Mucosa of rectum (tissue), 2 donors: ENCODE measurements at regions not wholly inside any gene's neighbourhood (a gene's known extent, or its start where the extent isn't known, plus 50 kb on each side); places are given as distances from the start of the nearest gene placed in this dataset.
"Not testable (repeated sequence)": the region's sequence is repeated elsewhere in the genome, so short reads cannot be mapped to it uniquely, and the experiment has no call there.

Experiments used
- H3K27ac ChIP-seq, 2 donors: one replicate each; pipeline ENCODE4 v1.7.0; 2013; ENCODE audit warnings: inconsistent platforms in 2 of 2, low read depth in 2 of 2, low read length in 2 of 2
- H3K27me3 ChIP-seq, 2 donors: one replicate each; pipeline ENCODE4 v1.7.0; 2013; ENCODE audit warnings: low read length in 2 of 2; ENCODE audit not compliant: control insufficient read depth in 2 of 2, insufficient read depth in 2 of 2
- H3K36me3 ChIP-seq, 2 donors: one replicate each; pipeline ENCODE4 v1.7.0; 2013; ENCODE audit warnings: low read length in 2 of 2; ENCODE audit not compliant: control insufficient read depth in 2 of 2, insufficient read depth in 2 of 2
- H3K4me1 ChIP-seq, 2 donors: one replicate each; pipeline ENCODE4 v1.7.0; 2013; ENCODE audit warnings: low read length in 2 of 2, mild to moderate bottlenecking in 1 of 2; ENCODE audit not compliant: control insufficient read depth in 2 of 2, insufficient read depth in 2 of 2
- H3K4me3 ChIP-seq, 2 donors: one replicate each; pipeline ENCODE4 v1.7.0; 2013; ENCODE audit warnings: low read length in 2 of 2
- H3K9ac ChIP-seq, 2 donors: one replicate each; pipeline ENCODE4 v1.7.0; 2013; ENCODE audit warnings: low read length in 2 of 2, low read depth in 1 of 2, mild to moderate bottlenecking in 1 of 2
- H3K9me3 ChIP-seq, 2 donors: one replicate each; pipeline ENCODE4 v1.7.0; 2013; ENCODE audit warnings: low read length in 2 of 2; ENCODE audit not compliant: control insufficient read depth in 2 of 2
- donor health status: healthy.
- donor health status: Normal muscosa, but diverticular disease.

DNA sequence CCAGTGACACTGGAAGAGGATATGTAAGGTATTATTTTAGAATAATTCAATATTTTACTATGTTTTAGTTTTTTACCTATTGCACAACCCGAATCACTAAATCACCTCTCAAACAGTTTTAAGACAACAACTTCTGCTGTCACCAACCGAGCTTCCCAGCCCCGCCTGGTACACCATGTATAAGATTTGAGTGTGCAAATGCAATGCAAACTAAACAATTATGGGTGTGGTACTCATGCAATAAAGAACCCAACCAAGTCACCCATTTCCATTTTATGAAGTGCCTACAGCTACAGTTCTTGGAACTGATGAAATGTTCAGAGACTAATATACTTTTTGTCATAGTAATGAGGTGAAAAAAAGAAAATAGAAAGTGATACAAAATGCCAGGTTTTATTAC, 256.2 kb downstream of the TAFA4 start:
- H3K9ac ChIP-seq, result no peak overlapping the region
- no peak overlapping the region for H3K4me3 ChIP-seq
- H3K36me3 ChIP-seq, result no peaks in the 10 kb centered on the region
- no peaks in the 10 kb centered on the region for H3K9me3 ChIP-seq
- no peak overlapping the region for H3K27ac ChIP-seq
- no peaks in the 10 kb centered on the region for H3K4me1 ChIP-seq
- H3K27me3 ChIP-seq, result no peaks in the 10 kb centered on the region

- H3K27ac ChIP-seq, result no peak overlapping the region
- no peak overlapping the region for H3K4me3 ChIP-seq
Measured at GRCh38 chr3:68667346-68667745, 265.0 kb downstream of the TAFA4 start.

GRCh38 chr3:68666429-68667136, 265.8 kb downstream of the TAFA4 start:
- no peaks in the 10 kb centered on the region for H3K36me3 ChIP-seq
- H3K27ac ChIP-seq, result no peak overlapping the region
- no peaks in the 10 kb centered on the region for H3K4me1 ChIP-seq
- no peaks in the 10 kb centered on the region for H3K9me3 ChIP-seq
- no peaks in the 10 kb centered on the region for H3K27me3 ChIP-seq
- no peak overlapping the region for H3K4me3 ChIP-seq
- H3K9ac ChIP-seq, result no peak overlapping the region

More at GRCh38 chr3:68667346-68667745, 265.0 kb downstream of the TAFA4 start:
- Histone ChIP-seq H3K4me1 (no peaks in the 10 kb centered on the region), H3K9ac (no peak overlapping the region), H3K9me3 (no peaks in the 10 kb centered on the region), H3K36me3 (no peaks in the 10 kb centered on the region), H3K27me3 (no peaks in the 10 kb centered on the region)

GRCh38 chr3:68664276-68664675, 268.1 kb downstream of the TAFA4 start:
- H3K4me1 ChIP-seq, result no peaks in the 10 kb centered on the region
- H3K4me3 ChIP-seq, result no peak overlapping the region
- no peak overlapping the region for H3K27ac ChIP-seq
- H3K9me3 ChIP-seq, result no peaks in the 10 kb centered on the region
- no peaks in the 10 kb centered on the region for H3K36me3 ChIP-seq
- H3K9ac ChIP-seq, result no peak overlapping the region
- no peaks in the 10 kb centered on the region for H3K27me3 ChIP-seq

DNA sequence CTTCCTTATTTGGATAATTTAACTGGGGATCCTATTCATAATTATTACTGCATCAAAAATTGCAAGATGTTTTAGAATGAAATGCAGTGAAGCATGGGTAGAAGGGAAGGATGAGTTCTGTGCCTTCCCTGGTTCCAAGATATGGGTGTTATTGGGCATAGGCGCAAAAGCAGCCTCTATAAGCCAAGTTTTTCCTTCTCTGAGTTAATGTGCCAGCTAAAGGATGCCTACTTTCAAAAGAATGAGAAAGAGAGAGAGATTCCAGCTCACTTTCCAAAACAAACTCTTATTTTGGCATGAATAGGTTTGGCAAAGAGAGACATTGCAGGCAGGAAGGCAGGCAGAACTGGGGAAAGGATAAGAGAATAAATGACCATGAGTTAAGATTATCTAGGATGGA, 270.2 kb downstream of the TAFA4 start:
- Histone ChIP-seq H3K36me3 (no peaks in the 10 kb centered on the region), H3K9ac (no peak overlapping the region)

GRCh38 chr3:68650657-68651056, 281.7 kb downstream of the TAFA4 start:
- H3K4me3 ChIP-seq, H3K27ac ChIP-seq, H3K9ac ChIP-seq, H3K4me1 ChIP-seq, H3K27me3 ChIP-seq, H3K9me3 ChIP-seq, H3K36me3 ChIP-seq: not testable (repeated sequence)

More for the DNA sequence above, 270.2 kb downstream of the TAFA4 start:
- Histone ChIP-seq H3K4me1 (no peaks in the 10 kb centered on the region), H3K9me3 (no peaks in the 10 kb centered on the region), H3K27me3 (no peaks in the 10 kb centered on the region), H3K4me3 (no peak overlapping the region), H3K27ac (no peak overlapping the region)

DNA sequence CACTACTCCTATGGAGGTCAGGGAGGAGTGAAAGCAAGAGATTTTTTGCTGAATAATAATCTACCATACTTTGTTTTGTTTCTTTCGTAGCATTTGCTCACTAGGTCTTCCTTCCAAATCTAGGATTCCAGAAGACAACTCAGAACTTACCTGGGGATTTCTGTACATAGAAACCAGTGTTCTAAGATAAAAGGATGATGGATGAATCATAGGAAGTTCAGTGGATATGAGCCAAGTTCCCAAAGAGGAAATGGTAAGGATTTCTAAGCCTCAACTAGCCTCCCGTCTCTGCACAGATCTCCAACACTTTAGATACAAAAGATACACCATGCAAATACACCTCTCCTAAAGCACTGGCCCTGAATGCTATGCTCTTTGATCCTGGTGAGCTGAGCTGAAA, 283.9 kb downstream of the TAFA4 start:
- Histone ChIP-seq H3K27me3 (no peaks in the 10 kb centered on the region), H3K9me3 (no peaks in the 10 kb centered on the region), H3K9ac (no peak overlapping the region), H3K27ac (no peak overlapping the region), H3K4me1 (no peaks in the 10 kb centered on the region), H3K4me3 (no peak overlapping the region), H3K36me3 (no peaks in the 10 kb centered on the region)

DNA sequence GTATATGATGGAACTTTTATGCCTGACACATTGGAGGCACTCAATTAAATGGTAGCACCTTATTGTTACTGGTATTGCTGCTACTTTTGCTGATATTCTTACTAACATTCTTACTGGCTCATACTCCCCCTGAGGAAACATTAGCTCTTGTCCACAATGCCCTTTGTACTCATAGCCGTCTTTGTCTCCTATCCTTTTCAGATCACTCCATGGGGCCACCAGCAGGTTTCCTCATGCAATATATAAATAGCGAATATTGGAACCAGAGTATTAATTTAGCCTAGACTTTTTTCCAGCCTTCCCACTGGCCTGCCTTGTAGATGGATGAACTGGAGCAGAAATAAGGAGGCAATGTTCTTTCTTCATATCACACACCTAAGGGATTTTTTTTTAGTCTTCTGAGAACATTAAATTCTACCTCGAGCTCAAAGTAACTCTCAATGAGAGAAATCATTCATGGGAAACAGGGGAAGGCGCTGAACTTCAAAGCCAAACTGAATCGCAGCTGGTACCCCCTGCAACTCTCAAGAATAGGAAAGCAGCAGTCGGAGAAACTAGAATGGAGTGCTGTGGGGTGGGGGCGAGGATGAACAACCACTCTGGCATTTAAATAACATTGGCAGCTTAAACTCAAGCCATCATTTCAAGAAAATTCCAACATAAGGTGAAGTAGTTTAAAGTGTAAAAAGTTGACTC, 300.3 kb downstream of the TAFA4 start:
- no peaks in the 10 kb centered on the region for H3K36me3 ChIP-seq
- H3K9me3 ChIP-seq, result no peaks in the 10 kb centered on the region
- H3K4me1 ChIP-seq, result no peaks in the 10 kb centered on the region
- H3K27me3 ChIP-seq, result no peaks in the 10 kb centered on the region
- no peak overlapping the region for H3K4me3 ChIP-seq
- H3K9ac ChIP-seq, result no peak overlapping the region
- no peak overlapping the region for H3K27ac ChIP-seq

DNA sequence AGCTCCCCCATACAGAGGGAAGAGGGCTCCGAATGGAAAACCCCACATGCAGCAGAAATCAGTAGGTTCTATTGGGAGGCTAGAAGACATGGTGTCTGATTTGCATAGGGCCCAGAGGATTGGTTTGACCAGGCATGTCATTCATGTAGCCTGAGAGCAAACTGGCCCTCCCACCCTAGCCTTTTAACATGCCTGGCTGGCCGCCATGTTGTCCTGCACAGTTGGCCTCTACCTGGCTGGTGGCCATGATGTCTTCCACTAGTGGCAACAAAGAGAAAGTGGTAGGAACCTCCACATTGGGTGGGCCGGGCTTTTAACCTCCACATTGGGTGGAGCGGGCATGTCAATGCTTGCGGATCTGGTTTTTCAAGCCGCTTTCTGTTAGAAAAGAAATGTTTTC, 312.1 kb downstream of the TAFA4 start:
- no peaks in the 10 kb centered on the region for H3K4me1 ChIP-seq
- no peaks in the 10 kb centered on the region for H3K9me3 ChIP-seq
- no peak overlapping the region for H3K9ac ChIP-seq
- no peak overlapping the region for H3K4me3 ChIP-seq
- H3K27me3 ChIP-seq, result no peaks in the 10 kb centered on the region
- H3K27ac ChIP-seq, result no peak overlapping the region
- no peaks in the 10 kb centered on the region for H3K36me3 ChIP-seq

DNA sequence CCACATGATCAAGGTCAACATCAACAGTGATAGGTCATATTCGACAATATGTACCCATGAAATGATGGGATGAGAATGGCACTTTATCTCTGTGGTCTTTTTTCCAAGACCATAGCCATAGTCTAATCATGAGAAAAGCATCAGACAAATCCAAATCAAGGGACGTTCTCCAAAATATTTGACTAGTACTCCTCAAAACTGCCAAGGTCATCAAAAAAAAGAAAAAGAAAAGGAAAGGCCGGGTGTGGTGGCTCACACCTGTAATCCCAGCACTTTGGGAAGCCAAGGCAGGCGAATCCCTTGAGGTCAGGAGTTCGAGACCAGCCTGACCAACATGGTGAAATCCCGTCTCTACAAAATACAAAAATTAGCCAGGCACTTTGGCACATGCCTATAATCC, 318.3 kb downstream of the TAFA4 start:
- no peaks in the 10 kb centered on the region for H3K9me3 ChIP-seq
- no peaks in the 10 kb centered on the region for H3K27me3 ChIP-seq
- H3K4me3 ChIP-seq, result no peak overlapping the region
- no peaks in the 10 kb centered on the region for H3K4me1 ChIP-seq
- H3K9ac ChIP-seq, result no peak overlapping the region
- H3K36me3 ChIP-seq, result no peaks in the 10 kb centered on the region
- no peak overlapping the region for H3K27ac ChIP-seq
